ENCODE measurements at regions not wholly inside any gene's neighbourhood (a gene's known extent, or its start where the extent isn't known, plus 50 kb on each side); places are given as distances from the start of the nearest gene placed in this dataset.
"Not testable (repeated sequence)": the region's sequence is repeated elsewhere in the genome, so short reads cannot be mapped to it uniquely, and the experiment has no call there.

- no peak for DNase-seq
These were observed 349.9 kb upstream of the KLF3 start for GRCh38 chr4:38313999-38314561.

- no peak for DNase-seq
These were observed 349.3 kb upstream of the KLF3 start for GRCh38 chr4:38314663-38315062.

DNA sequence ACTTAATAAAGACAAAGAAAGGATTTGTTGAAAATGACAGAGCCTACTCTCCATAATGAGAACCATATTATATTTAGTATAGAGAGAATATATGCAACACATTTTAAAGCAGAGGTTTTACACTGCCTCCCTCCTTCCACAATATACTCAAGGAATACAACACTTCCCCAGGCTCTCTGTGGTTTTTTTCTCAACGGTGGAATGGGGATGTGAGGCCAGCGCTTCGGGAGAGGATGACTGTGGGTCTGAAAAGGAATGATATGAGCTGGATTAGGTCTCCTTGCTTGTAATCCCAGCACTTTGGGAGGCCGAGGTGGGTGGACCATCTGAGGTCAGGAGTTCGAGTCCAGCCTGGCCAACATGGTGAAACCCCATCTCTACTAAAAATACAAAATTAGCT is 348.7 kb upstream of the KLF3 start:
- DNase-seq = no peak

- no peak for DNase-seq
These were observed 348.0 kb upstream of the KLF3 start for GRCh38 chr4:38316045-38316444.

DNA sequence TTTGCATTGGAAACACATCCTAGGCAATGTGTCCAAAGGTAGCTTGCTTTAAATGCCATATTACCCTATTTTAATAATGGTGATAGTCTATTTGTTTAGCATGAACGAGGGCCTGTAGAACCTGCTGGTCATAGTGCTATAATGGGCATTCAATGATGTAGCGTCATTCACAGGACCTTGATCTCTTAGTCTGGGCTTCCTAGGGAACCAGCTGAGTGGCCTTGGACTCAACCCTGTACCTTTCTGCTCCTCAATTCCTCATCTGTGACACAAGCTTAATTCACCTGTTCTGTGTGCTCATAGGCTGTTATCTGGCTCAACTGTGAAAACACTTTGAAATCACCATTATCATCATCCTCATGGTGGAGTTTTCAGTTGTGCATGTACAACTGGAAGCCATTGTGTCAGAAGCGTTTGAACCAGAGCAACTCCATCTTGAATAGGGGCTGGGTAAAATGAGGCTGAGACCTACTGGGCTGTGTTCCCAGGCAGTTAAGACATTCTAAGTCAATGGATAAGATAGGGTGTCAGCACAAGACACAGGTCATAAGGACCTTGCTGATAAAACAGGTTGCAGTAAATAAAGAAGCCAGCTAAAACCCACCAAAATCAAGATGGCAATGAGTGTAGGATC is 346.8 kb upstream of the KLF3 start:
- DNase-seq = no peak

DNA sequence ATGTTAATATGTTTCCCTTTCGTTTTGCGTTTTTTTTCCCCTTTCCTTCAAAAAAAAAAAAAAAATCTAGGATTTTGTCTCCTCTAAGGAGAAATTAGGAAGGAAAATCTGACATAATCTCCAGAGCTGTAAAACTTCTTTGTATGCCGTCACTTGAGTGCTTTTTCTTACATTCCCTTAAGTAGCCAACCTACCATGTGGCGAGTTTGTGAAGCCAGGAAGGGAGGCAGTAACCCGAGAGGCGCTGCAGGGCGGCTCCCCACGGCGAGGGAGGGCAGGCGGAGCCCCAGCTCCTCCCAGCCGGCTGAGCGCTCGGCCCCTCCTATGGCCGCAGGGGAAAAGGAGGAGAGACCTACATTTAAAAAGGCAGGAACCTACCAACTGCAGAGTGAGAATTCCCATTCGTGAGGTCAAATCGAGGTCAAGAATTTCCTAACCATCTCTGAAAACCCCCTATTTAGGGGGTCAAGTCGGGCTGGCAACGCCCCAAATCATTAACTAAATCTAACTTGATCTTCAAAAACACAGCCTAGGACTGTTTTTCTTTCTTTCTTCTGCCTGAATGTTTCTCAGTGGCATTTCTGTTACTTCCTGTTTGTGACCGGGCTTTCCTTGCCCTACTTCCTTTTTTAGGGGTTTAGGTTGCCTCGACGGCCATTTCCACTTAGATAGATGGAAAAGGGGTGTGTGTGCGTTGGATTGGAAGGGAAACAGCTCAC is 345.1 kb upstream of the KLF3 start:
- peak; percentile 84 for DNase-seq

- DNase-seq = peak; percentile 95
These were observed 344.3 kb upstream of the KLF3 start for GRCh38 chr4:38319456-38320342.

DNA sequence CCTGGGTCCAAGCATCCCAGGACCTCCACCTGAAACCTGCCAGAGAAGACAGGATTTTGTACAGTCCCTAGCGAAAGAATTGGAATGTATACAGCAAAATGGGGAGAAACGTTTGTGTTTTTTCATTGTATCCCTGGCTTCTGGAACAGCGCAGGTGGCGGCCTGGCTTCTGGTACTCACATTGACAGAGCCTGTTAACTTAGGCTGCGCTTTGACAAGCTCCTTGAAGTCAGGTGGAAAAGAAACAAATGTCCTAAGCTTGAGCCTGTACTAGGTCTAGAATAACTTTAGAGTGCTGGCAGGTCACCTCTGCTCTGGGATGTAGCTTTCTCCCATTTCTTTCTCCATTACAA is 343.7 kb upstream of the KLF3 start:
- DNase-seq = no peak

DNA sequence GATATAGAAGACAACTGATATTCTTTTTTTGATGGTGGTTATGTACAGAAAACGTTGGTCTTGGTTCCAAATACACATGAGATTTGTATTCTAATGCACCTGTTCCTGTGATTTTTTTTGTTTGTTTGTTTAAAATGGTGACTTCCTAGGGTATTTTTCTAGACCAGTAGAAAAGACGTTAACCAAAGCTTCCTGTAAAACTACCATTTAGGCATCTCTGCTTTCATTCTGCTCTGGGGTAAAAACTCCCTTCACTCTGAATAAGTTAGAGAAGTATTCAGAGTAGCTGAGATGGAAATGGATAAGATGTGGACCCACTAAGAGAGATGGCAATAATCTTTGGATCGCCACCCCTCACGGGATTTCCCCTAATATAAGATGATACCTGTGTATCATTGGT is 343.2 kb upstream of the KLF3 start:
- no peak for DNase-seq

GRCh38 chr4:38322714-38323113 is 341.3 kb upstream of the KLF3 start:
- no peak for DNase-seq

DNA sequence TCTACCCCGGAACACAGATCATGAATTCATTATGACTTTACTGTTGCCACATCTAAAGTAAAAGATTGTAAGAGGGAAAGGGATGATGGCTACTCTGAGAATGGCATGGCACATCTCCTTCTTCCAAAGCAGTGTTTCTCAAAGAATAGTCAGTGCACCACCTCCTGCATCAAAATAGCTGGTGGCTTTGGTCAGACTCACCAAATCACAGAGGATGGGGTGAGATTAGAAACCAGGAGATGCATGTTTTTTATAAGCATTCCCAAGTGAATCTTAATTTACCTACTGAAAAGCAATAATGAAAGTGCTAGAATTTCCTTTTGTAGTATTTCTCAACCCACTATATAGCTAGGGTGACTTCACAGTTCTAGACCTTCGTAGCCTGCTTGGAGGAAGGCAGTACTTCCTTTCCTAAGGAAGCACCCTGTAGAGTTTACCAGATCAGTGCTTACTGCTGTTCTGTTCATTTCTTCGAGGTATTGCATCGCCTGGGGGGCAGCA is 340.8 kb upstream of the KLF3 start:
- DNase-seq = no peak

- no peak for DNase-seq
These were observed 339.0 kb upstream of the KLF3 start for GRCh38 chr4:38324861-38325628.

DNA sequence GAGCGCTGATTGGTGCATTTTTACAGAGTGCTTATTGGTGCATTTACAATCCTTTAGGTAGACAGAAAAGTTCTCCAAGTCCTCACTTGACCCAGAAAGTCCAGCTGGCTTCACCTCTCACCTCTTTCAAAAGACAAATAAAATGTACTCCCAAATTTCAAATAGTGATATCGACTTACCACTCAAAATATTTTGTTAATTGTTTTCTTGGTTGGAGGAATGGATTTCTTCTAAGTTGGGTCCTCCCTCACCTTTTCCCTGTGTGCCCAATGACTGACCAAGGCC is 338.4 kb upstream of the KLF3 start:
- DNase-seq = no peak

DNA sequence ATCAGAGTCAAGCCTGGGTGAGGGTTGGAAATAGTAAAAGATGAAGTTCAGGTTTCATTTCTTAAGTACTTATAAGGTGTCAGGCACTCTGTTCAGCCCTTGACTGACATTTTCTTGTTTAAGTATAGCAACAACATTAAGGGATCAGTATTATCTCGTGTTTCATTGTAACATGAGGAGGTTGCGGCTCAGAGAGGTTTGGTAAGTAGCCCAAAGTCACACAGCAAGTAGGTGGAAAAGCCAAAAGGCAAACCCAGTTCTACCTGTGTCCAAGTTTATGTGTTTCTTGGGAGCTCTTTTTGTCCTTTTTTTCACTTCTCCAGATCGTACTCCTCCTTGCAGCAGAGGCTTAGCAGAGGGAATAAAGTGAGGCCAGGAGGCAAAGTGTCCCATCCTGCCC is 337.5 kb upstream of the KLF3 start:
- no peak for DNase-seq

DNA sequence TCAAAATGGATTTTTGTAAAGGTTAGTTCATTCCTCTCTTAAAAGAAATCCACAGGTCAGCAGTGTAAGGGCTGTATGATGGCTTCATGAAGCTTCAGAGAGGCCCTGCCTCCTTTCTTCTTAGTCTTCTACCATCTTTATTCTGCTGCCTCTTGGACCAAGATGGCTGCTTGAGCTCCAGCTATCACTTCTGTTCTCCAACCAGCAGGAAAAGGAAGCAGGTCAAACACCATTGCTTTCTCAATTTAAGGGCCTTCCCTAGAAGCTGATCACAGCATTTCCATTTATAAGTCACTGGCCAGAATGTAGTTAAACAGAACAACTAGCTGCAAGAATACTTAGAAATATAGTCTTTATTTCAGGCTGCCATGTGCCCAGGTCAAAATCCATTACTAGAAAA is 336.8 kb upstream of the KLF3 start:
- no peak for DNase-seq

DNA sequence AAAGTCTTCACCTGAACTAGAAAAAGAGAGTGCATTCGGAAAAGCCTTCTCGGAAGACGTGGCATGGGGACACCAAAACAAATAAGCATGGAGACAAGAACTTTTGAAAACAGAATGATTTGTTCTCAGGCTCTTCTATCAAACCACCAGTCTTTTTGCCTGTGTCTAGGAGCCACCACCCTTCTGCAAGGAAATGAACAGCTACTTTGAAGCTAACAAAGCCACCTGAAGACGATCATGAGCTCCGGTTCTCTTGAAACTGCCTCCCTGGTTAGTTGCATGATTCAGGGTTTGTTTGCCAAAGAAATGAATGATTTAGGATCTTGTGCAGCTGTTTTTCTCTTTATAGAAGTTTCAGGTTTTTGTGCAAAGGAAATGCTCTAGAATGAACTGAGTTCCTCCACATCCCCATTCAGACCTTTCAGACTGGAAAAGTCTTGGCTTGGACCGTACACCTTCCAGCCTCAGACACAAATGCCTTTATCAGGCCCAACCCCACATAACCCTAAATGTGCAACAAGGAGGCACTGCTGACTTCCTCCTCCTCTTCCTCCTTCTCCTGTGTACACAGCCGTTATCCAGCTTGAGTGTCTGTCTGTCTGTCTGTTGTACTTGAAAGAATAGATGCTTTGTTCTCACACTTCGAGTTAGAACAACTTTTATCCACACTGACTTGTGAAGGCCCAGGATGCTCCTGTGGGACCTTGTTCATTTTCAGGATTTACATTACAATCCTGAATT is 334.8 kb upstream of the KLF3 start:
- DNase-seq = no peak

- no peak for DNase-seq
These were observed 333.7 kb upstream of the KLF3 start for GRCh38 chr4:38330321-38330720.

DNA sequence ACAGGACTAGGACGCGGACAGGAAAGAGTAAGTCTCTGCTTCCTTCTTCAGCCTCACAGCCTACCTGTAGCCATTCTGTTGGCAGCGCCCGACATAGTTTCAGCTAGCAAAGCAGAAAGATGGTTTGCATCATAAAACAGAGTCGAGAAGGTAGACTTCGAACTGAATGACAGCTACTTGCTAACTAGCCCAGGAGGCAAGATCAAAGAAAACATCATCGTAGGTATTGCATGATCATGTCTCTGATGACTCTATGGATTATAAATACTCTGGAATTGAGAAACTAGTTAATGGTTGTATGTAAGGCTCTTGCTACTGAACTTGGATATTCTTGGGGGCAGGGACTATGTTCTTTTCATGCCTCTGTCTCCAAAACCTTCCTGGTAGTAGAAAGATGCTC is 333.1 kb upstream of the KLF3 start:
- DNase-seq = no peak

GRCh38 chr4:38332699-38333098 is 331.3 kb upstream of the KLF3 start:
- no peak for DNase-seq

- no peak for DNase-seq
These were observed 330.8 kb upstream of the KLF3 start for GRCh38 chr4:38333219-38333618.

DNA sequence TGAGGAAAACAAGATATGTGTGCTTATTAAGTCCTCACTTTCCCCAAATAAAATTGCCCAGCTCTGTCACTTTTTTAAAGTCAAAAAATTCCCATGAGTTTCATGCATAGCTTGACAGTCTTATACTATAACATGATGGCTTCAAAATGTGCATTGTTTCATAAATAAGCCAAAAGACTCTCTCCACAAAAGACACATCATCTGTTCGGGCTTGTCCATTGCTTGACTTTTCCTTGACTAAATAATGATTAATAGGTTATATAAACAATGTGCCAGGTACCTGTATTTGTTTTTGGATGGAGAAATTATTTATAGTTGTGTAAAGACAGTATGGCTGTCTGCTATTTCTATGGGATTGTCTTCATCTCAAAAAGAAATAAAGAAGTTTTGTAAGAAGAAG is 329.2 kb upstream of the KLF3 start:
- DNase-seq = no peak

- not testable (repeated sequence) for DNase-seq
These were observed 325.1 kb upstream of the KLF3 start for GRCh38 chr4:38338939-38339338.

All from stimulated activated CD4-positive, alpha-beta T cell treated with anti-CD3 and anti-CD28 coated beads, Interleukin-15, amount 100 ng/mL, for 24 hours (primary cell).